Keratinocyte (primary cell): ENCODE measurements at regions not wholly inside any gene's neighbourhood (a gene's known extent, or its start where the extent isn't known, plus 50 kb on each side); places are given as distances from the start of the nearest gene placed in this dataset.

Experiments
- DNase-seq: peaks from one replicate; pipeline ENCODE4 v3.0.0-alpha.2; 2011; ENCODE audit warnings: low read depth, missing footprints, low spot score
- FAIRE-seq: peaks from 2 replicates; lab custom pipeline; 2011; peaks lifted over from hg19 to GRCh38; lab: Jason Lieb, UNC
- H2AFZ ChIP-seq: 2 replicates; pipeline ENCODE4 v1.6.0; 2012; ENCODE audit warnings: low read length, control low read depth, inconsistent platforms; ENCODE audit not compliant: control insufficient read depth
- H3K27ac ChIP-seq: 2 replicates; pipeline ENCODE4 v1.5.1; 2011; ENCODE audit warnings: low read length; ENCODE audit not compliant: control insufficient read depth, insufficient read depth
- H3K27me3 ChIP-seq: 3 replicates; pipeline ENCODE4 v1.6.0; 2011; ENCODE audit warnings: low read length; ENCODE audit not compliant: control insufficient read depth, insufficient read depth; ENCODE audit errors: extremely low read depth
- H3K36me3 ChIP-seq, 2 experiments: 2 replicates in 1 of 2; 3 replicates in 1 of 2; pipeline ENCODE4 v1.5.1; 2011; ENCODE audit warnings: low read length in 2 of 2, mild to moderate bottlenecking in 1 of 2; ENCODE audit not compliant: control insufficient read depth in 2 of 2, insufficient read depth in 2 of 2; ENCODE audit errors: extremely low read depth in 1 of 2
- H3K4me1 ChIP-seq: 3 replicates; pipeline ENCODE4 v1.5.1; 2011; ENCODE audit warnings: low read length; ENCODE audit not compliant: control insufficient read depth, insufficient read depth; ENCODE audit errors: extremely low read depth
- H3K4me2 ChIP-seq: 3 replicates; pipeline ENCODE4 v1.6.0; 2011; ENCODE audit warnings: low read depth, low read length; ENCODE audit not compliant: control insufficient read depth, insufficient read depth; ENCODE audit errors: extremely low read depth
- H3K4me3 ChIP-seq, 3 experiments: fragments of 200-600 bp in 1 of 3; sonication (generic) in 1 of 3; 2 replicates in 2 of 3; 3 replicates in 1 of 3; pipeline ENCODE4 v1.5.1; 2011 to 2016; ENCODE audit warnings: low read length in 3 of 3, mild to moderate bottlenecking in 3 of 3, control low read depth in 2 of 3, inconsistent platforms in 1 of 3, low read depth in 1 of 3, mixed read lengths in 1 of 3, mixed run types in 1 of 3, moderate library complexity in 1 of 3; ENCODE audit not compliant: control insufficient read depth in 2 of 3, insufficient read depth in 2 of 3; ENCODE audit errors: extremely low read depth in 1 of 3
- H3K79me2 ChIP-seq: 2 replicates; pipeline ENCODE4 v1.6.0; 2012; ENCODE audit warnings: low read length; ENCODE audit not compliant: control insufficient read depth, insufficient read depth
- H3K9ac ChIP-seq: 3 replicates; pipeline ENCODE4 v1.6.0; 2011; ENCODE audit warnings: low read length; ENCODE audit not compliant: control insufficient read depth, insufficient read depth; ENCODE audit errors: extremely low read depth
- H3K9me1 ChIP-seq: 3 replicates; pipeline ENCODE4 v1.6.0; 2011; ENCODE audit warnings: low read length; ENCODE audit not compliant: control insufficient read depth, insufficient read depth; ENCODE audit errors: extremely low read depth
- H3K9me3 ChIP-seq: 2 replicates; pipeline ENCODE4 v1.5.1; 2012; ENCODE audit warnings: low read depth, low read length; ENCODE audit not compliant: control insufficient read depth
- H4K20me1 ChIP-seq: 3 replicates; pipeline ENCODE4 v1.6.0; 2011; ENCODE audit warnings: low read length; ENCODE audit not compliant: control insufficient read depth, insufficient read depth; ENCODE audit errors: extremely low read depth
- CTCF ChIP-seq, 3 experiments: IDR thresholded peaks in 1 of 3; conservative IDR thresholded peaks in 1 of 3; optimal IDR thresholded peaks in 1 of 3; 2 replicates in 2 of 3; 3 replicates in 1 of 3; pipeline versions ENCODE3 to v1.5.1; 2011; ENCODE audit warnings: low read length in 3 of 3, mild to moderate bottlenecking in 3 of 3, moderate library complexity in 2 of 3, control low read depth in 1 of 3, inconsistent platforms in 1 of 3; ENCODE audit not compliant: insufficient read depth in 2 of 3; ENCODE audit errors: extremely low read depth in 1 of 3
- EZH2 ChIP-seq: IDR thresholded peaks from one replicate; pipeline ENCODE4 v1.6.1; 2012; ENCODE audit warnings: inconsistent platforms, mild to moderate bottlenecking, low read length, moderate library complexity
- dilution Hi-C: fragments of 300-500 bp; cut with MboI; formaldehyde crosslinking; loops from one replicate; pipeline ENCODE4 v1.7.0; 2020; ENCODE audit warnings: low sequenced_read_pairs; ENCODE audit not compliant: extremely low pct_ligation_motif_present

- Histone ChIP-seq H3K9ac (no peak overlapping the region), H3K9me3 (no peaks in the 10 kb centered on the region), H3K4me3 (no peak overlapping the region), H3K27me3 (no peaks in the 10 kb centered on the region), H3K9me1 (no peaks in the 10 kb centered on the region), H3K36me3 (no peaks in the 10 kb centered on the region), H3K4me1 (peaks cover 3% of the 10 kb centered on the region), H3K79me2 (no peaks in the 10 kb centered on the region), H2AFZ (no peak overlapping the region), H4K20me1 (no peaks in the 10 kb centered on the region), H3K4me2 (no peak overlapping the region), H3K27ac (no peak overlapping the region)
- DNase-seq, result no peak
- no peak for FAIRE-seq
- dilution Hi-C loops, result no loop called here
- no peak for TF ChIP-seq EZH2
- no peak for TF ChIP-seq CTCF (optimal IDR thresholded peaks at IDR 0.05 in 1 of 3, IDR thresholded peaks at IDR 0.05 in 1 of 3, conservative IDR thresholded peaks at IDR 0.05 in 1 of 3; ENCODE audit: extremely low read depth in 1 of 3, insufficient read depth in 2 of 3, low read length in 3 of 3)
These were observed 433.7 kb upstream of the MGMT start for GRCh38 chr10:129033340-129033739.

GRCh38 chr10:129033790-129034272 lies 433.2 kb upstream of the MGMT start:
- no peak for FAIRE-seq
- Histone ChIP-seq H3K36me3 (no peaks in the 10 kb centered on the region), H3K27me3 (no peaks in the 10 kb centered on the region), H3K27ac (no peak overlapping the region), H3K4me3 (no peak overlapping the region), H3K79me2 (no peaks in the 10 kb centered on the region), H4K20me1 (no peaks in the 10 kb centered on the region), H3K9ac (no peak overlapping the region), H3K4me1 (peaks cover 3% of the 10 kb centered on the region), H3K9me1 (no peaks in the 10 kb centered on the region), H2AFZ (no peak overlapping the region), H3K4me2 (no peak overlapping the region), H3K9me3 (no peaks in the 10 kb centered on the region)
- DNase-seq, result no peak
- TF ChIP-seq EZH2 (no peak), CTCF (optimal IDR thresholded peaks at IDR 0.05 in 1 of 3, IDR thresholded peaks at IDR 0.05 in 1 of 3, conservative IDR thresholded peaks at IDR 0.05 in 1 of 3; ENCODE audit: extremely low read depth in 1 of 3, insufficient read depth in 2 of 3, low read length in 3 of 3) (no peak)
- dilution Hi-C loops, result no loop called here
